ENCODE measurements at regions not wholly inside any gene's neighbourhood (a gene's known extent, or its start where the extent isn't known, plus 50 kb on each side); places are given as distances from the start of the nearest gene placed in this dataset.

DNA sequence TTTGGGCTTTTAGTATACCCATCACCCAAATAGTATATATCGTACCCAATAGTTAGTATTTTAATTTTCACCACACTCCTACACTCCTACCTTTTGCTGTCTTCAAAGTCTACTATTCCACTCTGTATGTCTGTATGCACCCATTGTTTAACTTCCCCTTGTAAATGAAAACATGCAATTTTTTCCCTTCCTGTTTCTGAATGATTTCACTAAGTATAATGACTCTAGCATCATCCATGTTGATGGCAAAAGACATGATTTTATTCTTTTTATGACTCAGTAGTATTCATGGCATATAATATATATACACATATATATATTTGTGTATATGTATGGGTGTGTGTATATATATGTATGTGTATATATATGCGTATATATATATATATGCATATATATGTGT lies 63.1 kb upstream of the FAM174A start:
- TF ChIP-seq, protein P1, sequence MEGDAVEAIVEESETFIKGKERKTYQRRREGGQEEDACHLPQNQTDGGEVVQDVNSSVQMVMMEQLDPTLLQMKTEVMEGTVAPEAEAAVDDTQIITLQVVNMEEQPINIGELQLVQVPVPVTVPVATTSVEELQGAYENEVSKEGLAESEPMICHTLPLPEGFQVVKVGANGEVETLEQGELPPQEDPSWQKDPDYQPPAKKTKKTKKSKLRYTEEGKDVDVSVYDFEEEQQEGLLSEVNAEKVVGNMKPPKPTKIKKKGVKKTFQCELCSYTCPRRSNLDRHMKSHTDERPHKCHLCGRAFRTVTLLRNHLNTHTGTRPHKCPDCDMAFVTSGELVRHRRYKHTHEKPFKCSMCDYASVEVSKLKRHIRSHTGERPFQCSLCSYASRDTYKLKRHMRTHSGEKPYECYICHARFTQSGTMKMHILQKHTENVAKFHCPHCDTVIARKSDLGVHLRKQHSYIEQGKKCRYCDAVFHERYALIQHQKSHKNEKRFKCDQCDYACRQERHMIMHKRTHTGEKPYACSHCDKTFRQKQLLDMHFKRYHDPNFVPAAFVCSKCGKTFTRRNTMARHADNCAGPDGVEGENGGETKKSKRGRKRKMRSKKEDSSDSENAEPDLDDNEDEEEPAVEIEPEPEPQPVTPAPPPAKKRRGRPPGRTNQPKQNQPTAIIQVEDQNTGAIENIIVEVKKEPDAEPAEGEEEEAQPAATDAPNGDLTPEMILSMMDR (conservative IDR thresholded peaks at IDR 0.05; ENCODE audit: low read depth, low read length): no peak
- TF ChIP-seq EZH2 (IDR thresholded peaks at IDR 0.05; ENCODE audit: low read length, unreplicated experiment) (no peak), EZH2phosphoT487 (IDR thresholded peaks at IDR 0.05; ENCODE audit: borderline replicate concordance, low read length) (no peak)

Data from PC-3 (cell line).